ENCODE measurements at regions not wholly inside any gene's neighbourhood (a gene's known extent, or its start where the extent isn't known, plus 50 kb on each side); places are given as distances from the start of the nearest gene placed in this dataset.
"Not testable (repeated sequence)": the region's sequence is repeated elsewhere in the genome, so short reads cannot be mapped to it uniquely, and the experiment has no call there.

GRCh38 chrX:25771853-25772252, 366.3 kb upstream of the MAGEB18 start:
- H3K4me3 ChIP-seq (ENCODE audit: low read depth in 1 of 5, low read length in 5 of 5); H3K27ac ChIP-seq (ENCODE audit: low read depth, low read length); H3K4me1 ChIP-seq (ENCODE audit: control insufficient read depth in 5 of 5, insufficient read depth in 5 of 5, low read length in 5 of 5); H3K9me3 ChIP-seq (ENCODE audit: control insufficient read depth in 5 of 5, low read length in 5 of 5); H3K36me3 ChIP-seq (ENCODE audit: control insufficient read depth in 5 of 5, insufficient read depth in 5 of 5, low read length in 5 of 5); H3K27me3 ChIP-seq (ENCODE audit: control insufficient read depth in 5 of 5, insufficient read depth in 4 of 5, low read length in 5 of 5); H3K9ac ChIP-seq (ENCODE audit: low read length in 5 of 5): not testable (repeated sequence)

DNA sequence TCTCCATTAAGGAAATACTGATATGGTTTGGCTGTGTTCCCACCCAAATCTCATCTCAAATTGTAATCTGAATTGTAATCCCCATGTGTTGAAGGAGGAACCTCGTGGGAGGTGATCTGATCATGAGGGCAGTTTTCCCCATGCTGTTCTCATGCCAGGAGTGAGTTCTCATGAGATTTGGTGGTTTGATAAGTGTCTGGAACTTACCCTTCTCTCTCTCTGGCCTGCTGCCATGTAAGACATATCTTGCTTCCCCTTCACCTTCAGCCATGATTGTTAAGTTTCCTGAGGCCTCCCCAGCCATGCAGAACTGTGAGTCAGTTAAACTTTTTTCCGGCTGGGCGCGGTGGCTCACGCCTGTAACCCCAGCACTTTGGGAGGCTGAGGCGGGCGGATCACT, 340.3 kb upstream of the MAGEB18 start:
- H3K27ac ChIP-seq (ENCODE audit: low read depth, low read length); H3K9ac ChIP-seq (ENCODE audit: low read length in 5 of 5); H3K4me3 ChIP-seq (ENCODE audit: low read depth in 1 of 5, low read length in 5 of 5); H3K27me3 ChIP-seq (ENCODE audit: control insufficient read depth in 5 of 5, insufficient read depth in 4 of 5, low read length in 5 of 5); H3K9me3 ChIP-seq (ENCODE audit: control insufficient read depth in 5 of 5, low read length in 5 of 5); H3K4me1 ChIP-seq (ENCODE audit: control insufficient read depth in 5 of 5, insufficient read depth in 5 of 5, low read length in 5 of 5); H3K36me3 ChIP-seq (ENCODE audit: control insufficient read depth in 5 of 5, insufficient read depth in 5 of 5, low read length in 5 of 5): not testable (repeated sequence)

DNA sequence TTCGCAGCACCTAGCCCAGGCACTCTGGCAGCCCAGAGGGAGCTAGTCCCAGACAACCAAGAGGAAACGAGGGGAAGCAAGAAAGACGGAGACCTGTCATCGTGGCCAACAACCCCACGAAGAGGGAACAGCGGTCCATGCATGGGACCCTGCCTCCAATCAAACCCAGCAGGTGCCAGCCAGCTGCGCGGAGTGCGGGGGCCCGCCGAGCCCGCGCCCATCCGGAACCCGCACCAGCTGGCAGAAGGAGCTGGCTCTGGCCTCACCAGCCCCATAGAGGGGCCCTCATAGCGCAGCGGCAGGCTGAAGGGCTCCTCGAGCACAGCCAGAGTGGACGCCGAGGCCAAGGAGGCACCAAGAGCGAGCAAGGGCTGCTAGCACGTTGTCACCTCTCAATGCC, 332.4 kb upstream of the MAGEB18 start:
- Histone ChIP-seq H3K9ac (ENCODE audit: low read length in 5 of 5) (no peak overlapping the region), H3K27me3 (ENCODE audit: control insufficient read depth in 5 of 5, insufficient read depth in 4 of 5, low read length in 5 of 5) (peaks cover 0 to 2% (median 0%) of the 10 kb centered on the region in 5 donors), H3K9me3 (ENCODE audit: control insufficient read depth in 5 of 5, low read length in 5 of 5) (peaks cover 0 to 4% (median 0%) of the 10 kb centered on the region in 5 donors), H3K36me3 (ENCODE audit: control insufficient read depth in 5 of 5, insufficient read depth in 5 of 5, low read length in 5 of 5) (no peaks in the 10 kb centered on the region), H3K4me1 (ENCODE audit: control insufficient read depth in 5 of 5, insufficient read depth in 5 of 5, low read length in 5 of 5) (no peaks in the 10 kb centered on the region), H3K4me3 (ENCODE audit: low read depth in 1 of 5, low read length in 5 of 5) (no peak overlapping the region), H3K27ac (ENCODE audit: low read depth, low read length) (no peak overlapping the region)

GRCh38 chrX:25807022-25807421, 331.1 kb upstream of the MAGEB18 start:
- Histone ChIP-seq H3K9me3 (ENCODE audit: control insufficient read depth in 5 of 5, low read length in 5 of 5) (peaks cover 0 to 4% (median 0%) of the 10 kb centered on the region in 5 donors), H3K4me1 (ENCODE audit: control insufficient read depth in 5 of 5, insufficient read depth in 5 of 5, low read length in 5 of 5) (no peaks in the 10 kb centered on the region), H3K27ac (ENCODE audit: low read depth, low read length) (no peak overlapping the region), H3K27me3 (ENCODE audit: control insufficient read depth in 5 of 5, insufficient read depth in 4 of 5, low read length in 5 of 5) (peaks cover 0 to 2% (median 0%) of the 10 kb centered on the region in 5 donors), H3K9ac (ENCODE audit: low read length in 5 of 5) (no peak overlapping the region), H3K4me3 (ENCODE audit: low read depth in 1 of 5, low read length in 5 of 5) (no peak overlapping the region), H3K36me3 (ENCODE audit: control insufficient read depth in 5 of 5, insufficient read depth in 5 of 5, low read length in 5 of 5) (no peaks in the 10 kb centered on the region)

- no peak overlapping the region for H3K27ac ChIP-seq (ENCODE audit: low read depth, low read length)
- no peak overlapping the region for H3K9ac ChIP-seq (ENCODE audit: low read length in 5 of 5)
- peaks cover 0 to 4% (median 0%) of the 10 kb centered on the region in 5 donors for H3K9me3 ChIP-seq (ENCODE audit: control insufficient read depth in 5 of 5, low read length in 5 of 5)
- no peaks in the 10 kb centered on the region for H3K4me1 ChIP-seq (ENCODE audit: control insufficient read depth in 5 of 5, insufficient read depth in 5 of 5, low read length in 5 of 5)
- H3K36me3 ChIP-seq (ENCODE audit: control insufficient read depth in 5 of 5, insufficient read depth in 5 of 5, low read length in 5 of 5): no peaks in the 10 kb centered on the region
- peaks cover 0 to 2% (median 0%) of the 10 kb centered on the region in 5 donors for H3K27me3 ChIP-seq (ENCODE audit: control insufficient read depth in 5 of 5, insufficient read depth in 4 of 5, low read length in 5 of 5)
- H3K4me3 ChIP-seq (ENCODE audit: low read depth in 1 of 5, low read length in 5 of 5): no peak overlapping the region
These were observed 327.9 kb upstream of the MAGEB18 start for GRCh38 chrX:25810202-25810601.

- Histone ChIP-seq H3K27ac (ENCODE audit: low read depth, low read length) (no peak overlapping the region), H3K4me3 (ENCODE audit: low read depth in 1 of 5, low read length in 5 of 5) (no peak overlapping the region), H3K4me1 (ENCODE audit: control insufficient read depth in 5 of 5, insufficient read depth in 5 of 5, low read length in 5 of 5) (no peaks in the 10 kb centered on the region), H3K9ac (ENCODE audit: low read length in 5 of 5) (no peak overlapping the region), H3K9me3 (ENCODE audit: control insufficient read depth in 5 of 5, low read length in 5 of 5) (no peaks in the 10 kb centered on the region), H3K27me3 (ENCODE audit: control insufficient read depth in 5 of 5, insufficient read depth in 4 of 5, low read length in 5 of 5) (no peaks in the 10 kb centered on the region), H3K36me3 (ENCODE audit: control insufficient read depth in 5 of 5, insufficient read depth in 5 of 5, low read length in 5 of 5) (no peaks in the 10 kb centered on the region)
These were observed 318.3 kb upstream of the MAGEB18 start for GRCh38 chrX:25819879-25820278.

GRCh38 chrX:25851141-25851540, 287.0 kb upstream of the MAGEB18 start:
- H3K4me1 ChIP-seq (ENCODE audit: control insufficient read depth in 5 of 5, insufficient read depth in 5 of 5, low read length in 5 of 5): no peaks in the 10 kb centered on the region
- no peak overlapping the region for H3K9ac ChIP-seq (ENCODE audit: low read length in 5 of 5)
- H3K27me3 ChIP-seq (ENCODE audit: control insufficient read depth in 5 of 5, insufficient read depth in 4 of 5, low read length in 5 of 5): no peaks in the 10 kb centered on the region
- H3K9me3 ChIP-seq (ENCODE audit: control insufficient read depth in 5 of 5, low read length in 5 of 5): no peaks in the 10 kb centered on the region
- no peak overlapping the region for H3K4me3 ChIP-seq (ENCODE audit: low read depth in 1 of 5, low read length in 5 of 5)
- no peak overlapping the region for H3K27ac ChIP-seq (ENCODE audit: low read depth, low read length)
- H3K36me3 ChIP-seq (ENCODE audit: control insufficient read depth in 5 of 5, insufficient read depth in 5 of 5, low read length in 5 of 5): no peaks in the 10 kb centered on the region

DNA sequence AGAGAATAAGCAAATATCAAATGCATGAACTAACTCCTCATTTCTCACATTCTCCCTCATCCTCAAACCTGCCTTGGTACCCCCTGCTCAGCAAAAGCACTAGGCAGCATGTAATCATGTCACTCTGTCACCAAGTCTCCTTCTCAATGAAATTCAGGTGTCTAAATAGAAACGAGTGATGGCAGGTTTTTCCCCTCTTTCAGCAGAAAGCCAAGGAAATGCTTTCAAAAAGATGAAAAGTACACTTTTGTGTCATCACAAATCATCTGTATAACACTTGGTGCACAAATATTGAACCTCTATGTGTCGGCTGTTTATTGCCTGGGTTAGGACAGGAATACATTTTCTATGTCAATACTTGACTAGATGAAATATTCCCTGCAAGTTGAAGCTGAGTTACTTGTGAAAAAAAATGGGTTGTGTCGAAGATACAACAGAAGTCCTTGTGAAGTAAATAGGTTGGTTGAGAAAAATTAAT, 285.1 kb upstream of the MAGEB18 start:
- Histone ChIP-seq H3K9me3 (ENCODE audit: control insufficient read depth in 5 of 5, low read length in 5 of 5) (no peaks in the 10 kb centered on the region), H3K4me1 (ENCODE audit: control insufficient read depth in 5 of 5, insufficient read depth in 5 of 5, low read length in 5 of 5) (no peaks in the 10 kb centered on the region), H3K4me3 (ENCODE audit: low read depth in 1 of 5, low read length in 5 of 5) (no peak overlapping the region), H3K27me3 (ENCODE audit: control insufficient read depth in 5 of 5, insufficient read depth in 4 of 5, low read length in 5 of 5) (no peaks in the 10 kb centered on the region), H3K9ac (ENCODE audit: low read length in 5 of 5) (no peak overlapping the region), H3K27ac (ENCODE audit: low read depth, low read length) (no peak overlapping the region), H3K36me3 (ENCODE audit: control insufficient read depth in 5 of 5, insufficient read depth in 5 of 5, low read length in 5 of 5) (no peaks in the 10 kb centered on the region)

DNA sequence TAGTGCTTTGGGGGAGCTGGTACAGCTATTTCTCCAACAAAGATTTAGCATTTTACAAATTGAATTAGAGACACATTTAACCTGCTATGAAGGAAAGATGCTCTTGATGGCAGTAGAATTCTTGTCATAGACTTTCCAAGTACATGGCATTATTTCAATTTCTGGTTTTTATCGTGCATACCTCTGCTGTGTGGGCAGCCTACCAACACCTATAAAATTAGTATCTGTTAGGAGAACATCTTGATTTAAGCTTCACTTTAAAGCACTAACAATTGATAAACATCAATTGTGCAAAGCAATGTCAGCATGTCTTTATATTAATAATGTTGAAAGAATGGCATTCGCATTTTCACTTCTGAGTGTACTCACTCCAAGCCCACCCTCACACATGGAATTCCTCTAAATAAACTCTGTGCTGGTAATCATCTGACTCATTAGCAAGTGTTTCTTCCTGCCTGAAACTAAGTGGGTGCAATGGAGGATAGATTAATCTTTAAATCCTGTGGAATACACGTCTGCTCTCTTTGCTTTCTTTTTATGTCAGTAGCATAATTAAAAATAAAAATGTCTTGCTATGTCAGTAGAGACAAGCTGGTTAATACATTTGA, 279.8 kb upstream of the MAGEB18 start:
- no peaks in the 10 kb centered on the region for H3K4me1 ChIP-seq (ENCODE audit: control insufficient read depth in 5 of 5, insufficient read depth in 5 of 5, low read length in 5 of 5)
- no peaks in the 10 kb centered on the region for H3K36me3 ChIP-seq (ENCODE audit: control insufficient read depth in 5 of 5, insufficient read depth in 5 of 5, low read length in 5 of 5)
- peaks cover 0 to 4% (median 0%) of the 10 kb centered on the region in 5 donors for H3K27me3 ChIP-seq (ENCODE audit: control insufficient read depth in 5 of 5, insufficient read depth in 4 of 5, low read length in 5 of 5)
- peak overlapping the region in 1 of 5 donors; percentile 14 for H3K4me3 ChIP-seq (ENCODE audit: low read depth in 1 of 5, low read length in 5 of 5)
- peaks cover 0 to 2% (median 0%) of the 10 kb centered on the region in 5 donors for H3K9me3 ChIP-seq (ENCODE audit: control insufficient read depth in 5 of 5, low read length in 5 of 5)
- no peak overlapping the region for H3K27ac ChIP-seq (ENCODE audit: low read depth, low read length)
- no peak overlapping the region for H3K9ac ChIP-seq (ENCODE audit: low read length in 5 of 5)

GRCh38 chrX:25860322-25860721, 277.8 kb upstream of the MAGEB18 start:
- H3K36me3 ChIP-seq (ENCODE audit: control insufficient read depth in 5 of 5, insufficient read depth in 5 of 5, low read length in 5 of 5): no peaks in the 10 kb centered on the region
- H3K9ac ChIP-seq (ENCODE audit: low read length in 5 of 5): no peak overlapping the region
- no peak overlapping the region for H3K27ac ChIP-seq (ENCODE audit: low read depth, low read length)
- H3K4me3 ChIP-seq (ENCODE audit: low read depth in 1 of 5, low read length in 5 of 5): no peak overlapping the region
- peaks cover 0 to 4% (median 0%) of the 10 kb centered on the region in 5 donors for H3K27me3 ChIP-seq (ENCODE audit: control insufficient read depth in 5 of 5, insufficient read depth in 4 of 5, low read length in 5 of 5)
- H3K9me3 ChIP-seq (ENCODE audit: control insufficient read depth in 5 of 5, low read length in 5 of 5): peaks cover 0 to 2% (median 0%) of the 10 kb centered on the region in 5 donors
- H3K4me1 ChIP-seq (ENCODE audit: control insufficient read depth in 5 of 5, insufficient read depth in 5 of 5, low read length in 5 of 5): no peaks in the 10 kb centered on the region

Data from subcutaneous abdominal adipose tissue (tissue), 5 donors.